Smooth muscle cell (in vitro differentiated cells): ENCODE measurements at regions not wholly inside any gene's neighbourhood (a gene's known extent, or its start where the extent isn't known, plus 50 kb on each side); places are given as distances from the start of the nearest gene placed in this dataset.

Experiments used
- DNase-seq: peaks from one replicate; lab custom pipeline; 2025; ENCODE audit not compliant: unreplicated experiment; lab: John Stamatoyannopoulos, UW
- H2AFZ ChIP-seq: fragments of 200-600 bp; sonication (generic); 2 replicates; pipeline ENCODE4 v1.6.0; 2016; ENCODE audit warnings: antibody characterized with exemption, low read depth, mild to moderate bottlenecking
- H3F3A ChIP-seq: fragments of 200-600 bp; sonication (generic); 2 replicates; pipeline ENCODE4 v1.6.0; 2017; ENCODE audit warnings: antibody characterized with exemption, low read depth
- H3K27ac ChIP-seq: fragments of 200-600 bp; sonication (generic); 2 replicates; pipeline ENCODE4 v1.5.1; 2016; ENCODE audit warnings: low read depth, mild to moderate bottlenecking
- H3K27me3 ChIP-seq: fragments of 200-600 bp; sonication (generic); 2 replicates; pipeline ENCODE4 v1.6.1; 2016; ENCODE audit warnings: low read depth, mild to moderate bottlenecking
- H3K36me3 ChIP-seq: fragments of 200-600 bp; sonication (generic); 2 replicates; pipeline ENCODE4 v1.5.1; 2016; ENCODE audit warnings: low read depth
- H3K4me1 ChIP-seq: fragments of 200-600 bp; sonication (generic); 2 replicates; pipeline ENCODE4 v1.5.1; 2016; ENCODE audit warnings: low read depth
- H3K4me2 ChIP-seq: fragments of 200-600 bp; sonication (generic); 2 replicates; pipeline ENCODE4 v1.6.0; 2016; ENCODE audit warnings: mild to moderate bottlenecking
- H3K4me3 ChIP-seq: fragments of 200-600 bp; sonication (generic); 2 replicates; pipeline ENCODE4 v1.5.1; 2016; ENCODE audit warnings: mild to moderate bottlenecking
- H3K79me2 ChIP-seq: fragments of 200-600 bp; sonication (generic); 2 replicates; pipeline ENCODE4 v1.6.0; 2016; ENCODE audit warnings: low read depth, mild to moderate bottlenecking
- H3K9ac ChIP-seq: fragments of 200-600 bp; sonication (generic); 2 replicates; pipeline ENCODE4 v1.6.0; 2016; ENCODE audit warnings: low read depth
- H3K9me3 ChIP-seq: fragments of 200-600 bp; sonication (generic); replicated peaks from 2 replicates; pipeline ENCODE4 v1.5.1; 2016; ENCODE audit warnings: low read depth
- H4K20me1 ChIP-seq: fragments of 200-600 bp; sonication (generic); 2 replicates; pipeline ENCODE4 v1.6.0; 2016; ENCODE audit warnings: low read depth
- CTCF ChIP-seq: fragments of 200-600 bp; sonication (generic); IDR thresholded peaks from 2 replicates; pipeline ENCODE4 v1.5.1; 2017; ENCODE audit warnings: borderline replicate concordance, mild to moderate bottlenecking, antibody characterized with exemption; ENCODE audit not compliant: insufficient read depth, poor library complexity, severe bottlenecking
- WGBS: methylation state at CpG from one replicate; pipeline ENCODE4 v1.1.7; 2016; ENCODE audit warnings: low lambda C conversion rate; 5-methylcytosine and 5-hydroxymethylcytosine counted together

- Histone ChIP-seq H3K4me2 (no peak overlapping the region), H3F3A (no peaks in the 10 kb centered on the region), H3K79me2 (no peaks in the 10 kb centered on the region), H4K20me1 (no peaks in the 10 kb centered on the region), H3K9ac (no peak overlapping the region), H3K9me3 (no peaks in the 10 kb centered on the region), H3K4me3 (no peak overlapping the region), H3K36me3 (no peaks in the 10 kb centered on the region), H3K27me3 (no peaks in the 10 kb centered on the region), H2AFZ (no peak overlapping the region), H3K4me1 (no peaks in the 10 kb centered on the region), H3K27ac (no peak overlapping the region)
- WGBS = 95% methylated on average over 12 of the region's 12 CpGs
- DNase-seq = no peak
- TF ChIP-seq CTCF = no peak
Measured at GRCh38 chr9:1916655-1917054, 98.5 kb upstream of the SMARCA2 start.

GRCh38 chr9:1917396-1917935, 97.7 kb upstream of the SMARCA2 start:
- no peak overlapping the region for H3K9ac ChIP-seq
- no peaks in the 10 kb centered on the region for H3K27me3 ChIP-seq
- no peak overlapping the region for H3K27ac ChIP-seq
- no peak for TF ChIP-seq CTCF
- H3K79me2 ChIP-seq = no peaks in the 10 kb centered on the region
- H2AFZ ChIP-seq = no peak overlapping the region
- no peaks in the 10 kb centered on the region for H4K20me1 ChIP-seq
- no peaks in the 10 kb centered on the region for H3K4me1 ChIP-seq
- H3K36me3 ChIP-seq = no peaks in the 10 kb centered on the region
- no peak for DNase-seq
- H3K4me3 ChIP-seq = no peak overlapping the region
- H3K9me3 ChIP-seq = no peaks in the 10 kb centered on the region
- WGBS = 84% methylated on average over 11 of the region's 11 CpGs
- H3K4me2 ChIP-seq = no peak overlapping the region
- no peaks in the 10 kb centered on the region for H3F3A ChIP-seq

DNA sequence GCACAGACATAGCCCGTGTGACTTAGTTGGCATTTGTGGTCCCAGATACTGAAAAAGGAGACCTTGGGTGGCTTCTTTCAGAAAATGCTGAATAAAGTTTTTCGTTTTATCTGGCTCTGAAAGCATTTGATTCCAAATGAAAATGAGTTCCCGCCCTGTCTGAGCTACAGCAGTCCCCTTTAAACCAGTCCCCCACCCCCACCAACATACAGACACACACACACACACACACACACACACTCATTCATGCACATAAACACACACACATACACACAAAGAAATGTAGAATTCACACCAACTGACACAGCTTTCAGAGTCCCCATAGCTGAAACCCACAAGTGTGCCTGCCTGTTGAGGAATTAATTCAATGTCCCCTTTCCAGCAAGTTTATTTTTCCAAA, 97.0 kb upstream of the SMARCA2 start:
- no peak for DNase-seq
- WGBS = 85% methylated on average over 3 of the region's 3 CpGs
- H3K4me2 ChIP-seq = no peak overlapping the region

More for the DNA sequence above, 97.0 kb upstream of the SMARCA2 start:
- no peaks in the 10 kb centered on the region for H3K36me3 ChIP-seq
- H3K27ac ChIP-seq = no peak overlapping the region
- TF ChIP-seq CTCF = no peak
- H3F3A ChIP-seq = no peaks in the 10 kb centered on the region
- H4K20me1 ChIP-seq = no peaks in the 10 kb centered on the region
- H3K9me3 ChIP-seq = no peaks in the 10 kb centered on the region
- H2AFZ ChIP-seq = no peak overlapping the region
- no peak overlapping the region for H3K9ac ChIP-seq
- H3K79me2 ChIP-seq = no peaks in the 10 kb centered on the region
- no peaks in the 10 kb centered on the region for H3K27me3 ChIP-seq
- H3K4me1 ChIP-seq = no peaks in the 10 kb centered on the region
- no peak overlapping the region for H3K4me3 ChIP-seq
